ENCODE measurements at regions not wholly inside any gene's neighbourhood (a gene's known extent, or its start where the extent isn't known, plus 50 kb on each side); places are given as distances from the start of the nearest gene placed in this dataset.

- ChIA-PET POLR2A (interaction anchor here (0.6 to 2.7 kb wide), 11 partner anchors 12 to 1294 kb away, joined by 3 to 7 read pairs (median 3); no protein-coding TSS in a partner anchor), CTCF (interaction anchor here (0.7 kb wide), 1 partner anchor 1044 kb away, joined by 3 read pairs; no protein-coding TSS in a partner anchor)
- H3K4me3 Mint-ChIP-seq (ENCODE audit: unreplicated experiment), result peak overlapping the region; percentile 21
- H3K27me3 Mint-ChIP-seq (ENCODE audit: insufficient read depth, unreplicated experiment), result no peaks in the 10 kb centered on the region
- H3K9me3 Mint-ChIP-seq (ENCODE audit: unreplicated experiment), result peaks cover 6% of the 10 kb centered on the region
- intact Hi-C loops (cut with micrococcal nuclease), result no loop called here
- H3K36me3 Mint-ChIP-seq (ENCODE audit: insufficient read depth, unreplicated experiment), result no peaks in the 10 kb centered on the region
- peak overlapping the region; percentile 63 for H3K27ac Mint-ChIP-seq (ENCODE audit: low read depth, unreplicated experiment)
- TF ChIP-seq CTCF (IDR thresholded peaks at IDR 0.05; ENCODE audit: unreplicated experiment), result no peak
- BruUV-seq (replicated peaks), result no TSS peak
- DNase-seq (ENCODE audit: unreplicated experiment), result peak; percentile 89
- peaks cover 29% of the 10 kb centered on the region for H3K4me1 Mint-ChIP-seq (ENCODE audit: insufficient read depth, unreplicated experiment)
These were observed 365.3 kb upstream of the KCNMB2 start for GRCh38 chr3:178170698-178171535.

- intact Hi-C loops (cut with micrococcal nuclease), result no loop called here
- ChIA-PET POLR2A (interaction anchor here (0.7 to 2.0 kb wide), 2 partner anchors 26 to 65 kb away, joined by 3 to 6 read pairs; no protein-coding TSS in a partner anchor), CTCF (interaction anchor here (0.7 kb wide), 1 partner anchor 1046 kb away, joined by 3 read pairs; no protein-coding TSS in a partner anchor)
- H3K9me3 Mint-ChIP-seq (ENCODE audit: unreplicated experiment), result no peaks in the 10 kb centered on the region
- H3K36me3 Mint-ChIP-seq (ENCODE audit: insufficient read depth, unreplicated experiment), result no peaks in the 10 kb centered on the region
- DNase-seq (ENCODE audit: unreplicated experiment), result no peak
- H3K27ac Mint-ChIP-seq (ENCODE audit: low read depth, unreplicated experiment), result peak overlapping the region; percentile 46
- H3K4me1 Mint-ChIP-seq (ENCODE audit: insufficient read depth, unreplicated experiment), result peaks cover 29% of the 10 kb centered on the region
- TF ChIP-seq CTCF (IDR thresholded peaks at IDR 0.05; ENCODE audit: unreplicated experiment), result no peak
- no TSS peak for BruUV-seq (replicated peaks)
- no peak overlapping the region for H3K4me3 Mint-ChIP-seq (ENCODE audit: unreplicated experiment)
- H3K27me3 Mint-ChIP-seq (ENCODE audit: insufficient read depth, unreplicated experiment), result no peaks in the 10 kb centered on the region
These were observed 364.1 kb upstream of the KCNMB2 start for GRCh38 chr3:178172121-178172520.

- Mint-ChIP-seq H3K4me3 (ENCODE audit: unreplicated experiment) (no peak overlapping the region), H3K27me3 (ENCODE audit: insufficient read depth, unreplicated experiment) (no peaks in the 10 kb centered on the region), H3K36me3 (ENCODE audit: insufficient read depth, unreplicated experiment) (no peaks in the 10 kb centered on the region), H3K4me1 (ENCODE audit: insufficient read depth, unreplicated experiment) (peaks cover 19% of the 10 kb centered on the region), H3K9me3 (ENCODE audit: unreplicated experiment) (no peaks in the 10 kb centered on the region), H3K27ac (ENCODE audit: low read depth, unreplicated experiment) (peak overlapping the region; percentile 23)
- no peak for DNase-seq (ENCODE audit: unreplicated experiment)
- TF ChIP-seq CTCF (IDR thresholded peaks at IDR 0.05; ENCODE audit: unreplicated experiment), result no peak
- intact Hi-C loops (cut with micrococcal nuclease), result no loop called here
- BruUV-seq (replicated peaks), result no TSS peak
- ChIA-PET POLR2A (no interaction called here), CTCF (no interaction called here)
These were observed 361.9 kb upstream of the KCNMB2 start for GRCh38 chr3:178174201-178174915.

- no peak for TF ChIP-seq CTCF (IDR thresholded peaks at IDR 0.05; ENCODE audit: unreplicated experiment)
- Mint-ChIP-seq H3K9me3 (ENCODE audit: unreplicated experiment) (no peaks in the 10 kb centered on the region), H3K27me3 (ENCODE audit: insufficient read depth, unreplicated experiment) (no peaks in the 10 kb centered on the region), H3K4me3 (ENCODE audit: unreplicated experiment) (no peak overlapping the region), H3K27ac (ENCODE audit: low read depth, unreplicated experiment) (no peak overlapping the region), H3K4me1 (ENCODE audit: insufficient read depth, unreplicated experiment) (peaks cover 4% of the 10 kb centered on the region), H3K36me3 (ENCODE audit: insufficient read depth, unreplicated experiment) (no peaks in the 10 kb centered on the region)
- no TSS peak for BruUV-seq (replicated peaks)
- CTCF ChIA-PET, result interaction anchor here (0.9 to 1.0 kb wide), 2 partner anchors 9 to 13 kb away, joined by 3 to 5 read pairs; no protein-coding TSS in a partner anchor
- intact Hi-C loops (cut with micrococcal nuclease), result no loop called here
- no peak for DNase-seq (ENCODE audit: unreplicated experiment)
- POLR2A ChIA-PET, result no interaction called here
These were observed 355.1 kb upstream of the KCNMB2 start for GRCh38 chr3:178181088-178181487.
